WTC11 (cell line): ENCODE measurements at regions not wholly inside any gene's neighbourhood (a gene's known extent, or its start where the extent isn't known, plus 50 kb on each side); places are given as distances from the start of the nearest gene placed in this dataset.

ENCODE experiments used
- ATAC-seq: fragments of 200-7000 bp; cut with Tn5 transposase; 2 replicates; pipeline ENCODE4 v1.10.0; 2021; ENCODE audit warnings: mild to moderate bottlenecking, moderate library complexity
- CTCF ChIA-PET: fragments of 300-600 bp; sonication (Branson Sonifier 250); formaldehyde crosslinking; loops from one replicate; lab custom pipeline; 2021; ENCODE audit warnings: antibody characterized with exemption; lab: Charles Lee
- POLR2A ChIA-PET: fragments of 350-600 bp; sonication (Branson Sonifier 250); formaldehyde crosslinking; loops from one replicate; lab custom pipeline; 2021; ENCODE audit warnings: antibody characterized with exemption; lab: Charles Lee
- DNase-seq: peaks from one replicate; pipeline ENCODE4 v3.0.0; 2021; ENCODE audit warnings: low spot score
- H3K27ac Mint-ChIP-seq: 2 replicates; pipeline ENCODE4 v1.8.0; 2021; ENCODE audit warnings: mixed read lengths
- H3K27me3 Mint-ChIP-seq: 2 replicates; pipeline ENCODE4 v1.8.0; 2021; ENCODE audit warnings: low read depth, mild to moderate bottlenecking, moderate library complexity, mixed read lengths
- H3K36me3 Mint-ChIP-seq: 2 replicates; pipeline ENCODE4 v1.8.0; 2021; ENCODE audit warnings: mixed read lengths
- H3K4me1 Mint-ChIP-seq: 2 replicates; pipeline ENCODE4 v1.8.0; 2022; ENCODE audit warnings: mixed read lengths
- H3K4me3 Mint-ChIP-seq: 2 replicates; pipeline ENCODE4 v1.8.0; 2021; ENCODE audit warnings: mild to moderate bottlenecking, moderate library complexity, mixed read lengths
- H3K9me3 Mint-ChIP-seq: 2 replicates; pipeline ENCODE4 v1.8.0; 2021; ENCODE audit warnings: mixed read lengths
- CREB1 ChIP-seq: sonication (generic); formaldehyde crosslinking; IDR thresholded peaks from 2 replicates; pipeline ENCODE4 v1.8.0; 2023; ENCODE audit warnings: mild to moderate bottlenecking, missing genetic modification reagents
- ESRRA ChIP-seq: sonication (generic); formaldehyde crosslinking; IDR thresholded peaks from 2 replicates; pipeline ENCODE4 v1.8.1; 2022; ENCODE audit warnings: mild to moderate bottlenecking, missing genetic modification reagents, borderline replicate concordance
- HMGA2 ChIP-seq: fragments of 250-450 bp; sonication (Bioruptor Pico); IDR thresholded peaks from 2 replicates; pipeline ENCODE4 v1.4.0; 2021; ENCODE audit warnings: mild to moderate bottlenecking, moderate library complexity
- IRF2 ChIP-seq: sonication (generic); formaldehyde crosslinking; IDR thresholded peaks from 2 replicates; pipeline ENCODE4 v1.8.0; 2022; ENCODE audit warnings: low read depth, missing genetic modification reagents, borderline replicate concordance
- NFE2L1 ChIP-seq: sonication (generic); formaldehyde crosslinking; IDR thresholded peaks from 2 replicates; pipeline ENCODE4 v1.8.1; 2023; ENCODE audit warnings: missing genetic modification reagents
- NR3C1 ChIP-seq: sonication (generic); formaldehyde crosslinking; conservative IDR thresholded peaks from 2 replicates; pipeline ENCODE4 v1.8.1; 2023; ENCODE audit warnings: low read depth, mild to moderate bottlenecking, missing genetic modification reagents
- OVOL2 ChIP-seq: fragments of 250-450 bp; sonication (Bioruptor Pico); IDR thresholded peaks from 2 replicates; pipeline ENCODE4 v1.9.0; 2021; ENCODE audit warnings: mild to moderate bottlenecking, borderline replicate concordance
- SOX15 ChIP-seq: fragments of 250-450 bp; sonication (Bioruptor Pico); IDR thresholded peaks from 2 replicates; pipeline ENCODE4 v1.9.0; 2021; ENCODE audit warnings: mild to moderate bottlenecking
- SP1 ChIP-seq: sonication (generic); formaldehyde crosslinking; conservative IDR thresholded peaks from 2 replicates; pipeline ENCODE4 v1.8.1; 2022; ENCODE audit warnings: missing genetic modification reagents
- TEAD4 ChIP-seq: sonication (generic); formaldehyde crosslinking; IDR thresholded peaks from 2 replicates; pipeline ENCODE4 v1.8.0; 2022; ENCODE audit warnings: mild to moderate bottlenecking, missing genetic modification reagents
- ZNF219 ChIP-seq: sonication (generic); formaldehyde crosslinking; IDR thresholded peaks from 2 replicates; pipeline ENCODE4 v1.8.0; 2023; ENCODE audit warnings: missing genetic modification reagents, mild to moderate bottlenecking, borderline replicate concordance
- ZNF317 ChIP-seq: sonication (generic); formaldehyde crosslinking; IDR thresholded peaks from 2 replicates; pipeline ENCODE4 v1.8.1; 2023; ENCODE audit warnings: low read depth, mild to moderate bottlenecking, moderate library complexity, missing genetic modification reagents, borderline replicate concordance
- ZNF396 ChIP-seq: fragments of 250-450 bp; sonication (Bioruptor Pico); IDR thresholded peaks from 2 replicates; pipeline ENCODE4 v1.8.0; 2021; ENCODE audit warnings: mild to moderate bottlenecking, moderate library complexity, borderline replicate concordance
- ZNF671 ChIP-seq: fragments of 250-450 bp; sonication (Bioruptor Pico); IDR thresholded peaks from 2 replicates; pipeline ENCODE4 v1.8.0; 2021; ENCODE audit warnings: mild to moderate bottlenecking
- TF ChIP-seq, protein P1 (sequence below): fragments of 250-450 bp; sonication (Bioruptor Pico); IDR thresholded peaks from 2 replicates; pipeline ENCODE4 v1.9.0; 2021; ENCODE audit warnings: mild to moderate bottlenecking
- TF ChIP-seq, protein P2 (sequence below): sonication (generic); formaldehyde crosslinking; conservative IDR thresholded peaks from 2 replicates; pipeline ENCODE4 v1.8.1; 2022; ENCODE audit warnings: mild to moderate bottlenecking, missing genetic modification reagents
- TF ChIP-seq, protein P3 (sequence below): sonication (generic); formaldehyde crosslinking; IDR thresholded peaks from 2 replicates; pipeline ENCODE4 v1.8.0; 2023; ENCODE audit warnings: missing genetic modification reagents, mild to moderate bottlenecking, borderline replicate concordance
- TF ChIP-seq, protein P4 (sequence below): sonication (generic); formaldehyde crosslinking; IDR thresholded peaks from 2 replicates; pipeline ENCODE4 v1.8.1; 2022; ENCODE audit warnings: low read depth, missing genetic modification reagents, borderline replicate concordance
- TF ChIP-seq, protein P5 (sequence below): sonication (generic); formaldehyde crosslinking; IDR thresholded peaks from 2 replicates; pipeline ENCODE4 v1.8.0; 2023; ENCODE audit warnings: mild to moderate bottlenecking, missing genetic modification reagents
- TF ChIP-seq, protein P6 (sequence below): sonication (generic); formaldehyde crosslinking; conservative IDR thresholded peaks from 2 replicates; pipeline ENCODE4 v1.8.1; 2023; ENCODE audit warnings: mild to moderate bottlenecking, low read depth, missing genetic modification reagents, moderate library complexity

DNA sequence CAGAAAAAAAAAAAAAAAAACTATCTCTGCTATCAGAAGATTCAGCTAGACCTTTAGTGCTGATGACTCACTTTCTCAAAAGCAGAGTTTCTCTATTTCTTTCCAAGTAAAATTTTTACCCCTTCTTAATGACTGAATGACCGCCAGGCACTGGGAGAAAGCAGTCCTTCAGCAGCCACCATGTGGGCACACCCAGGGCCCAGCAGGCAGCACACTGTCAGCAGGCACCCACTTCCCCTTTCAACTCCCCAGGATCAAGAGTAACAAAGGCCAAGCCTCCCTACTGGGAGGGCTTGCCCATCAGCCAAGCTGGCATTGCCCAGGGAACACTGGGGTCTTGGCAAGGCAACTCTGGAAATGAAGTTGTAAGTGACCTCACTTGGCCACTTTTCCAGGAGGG is 201.9 kb upstream of the MAMLD1 start:
- Mint-ChIP-seq H3K27ac (no peak overlapping the region), H3K9me3 (no peaks in the 10 kb centered on the region), H3K4me3 (no peak overlapping the region)
- no peak for TF ChIP-seq ZNF219 (CRISPR knock-in tag)
- TF ChIP-seq, protein P1, sequence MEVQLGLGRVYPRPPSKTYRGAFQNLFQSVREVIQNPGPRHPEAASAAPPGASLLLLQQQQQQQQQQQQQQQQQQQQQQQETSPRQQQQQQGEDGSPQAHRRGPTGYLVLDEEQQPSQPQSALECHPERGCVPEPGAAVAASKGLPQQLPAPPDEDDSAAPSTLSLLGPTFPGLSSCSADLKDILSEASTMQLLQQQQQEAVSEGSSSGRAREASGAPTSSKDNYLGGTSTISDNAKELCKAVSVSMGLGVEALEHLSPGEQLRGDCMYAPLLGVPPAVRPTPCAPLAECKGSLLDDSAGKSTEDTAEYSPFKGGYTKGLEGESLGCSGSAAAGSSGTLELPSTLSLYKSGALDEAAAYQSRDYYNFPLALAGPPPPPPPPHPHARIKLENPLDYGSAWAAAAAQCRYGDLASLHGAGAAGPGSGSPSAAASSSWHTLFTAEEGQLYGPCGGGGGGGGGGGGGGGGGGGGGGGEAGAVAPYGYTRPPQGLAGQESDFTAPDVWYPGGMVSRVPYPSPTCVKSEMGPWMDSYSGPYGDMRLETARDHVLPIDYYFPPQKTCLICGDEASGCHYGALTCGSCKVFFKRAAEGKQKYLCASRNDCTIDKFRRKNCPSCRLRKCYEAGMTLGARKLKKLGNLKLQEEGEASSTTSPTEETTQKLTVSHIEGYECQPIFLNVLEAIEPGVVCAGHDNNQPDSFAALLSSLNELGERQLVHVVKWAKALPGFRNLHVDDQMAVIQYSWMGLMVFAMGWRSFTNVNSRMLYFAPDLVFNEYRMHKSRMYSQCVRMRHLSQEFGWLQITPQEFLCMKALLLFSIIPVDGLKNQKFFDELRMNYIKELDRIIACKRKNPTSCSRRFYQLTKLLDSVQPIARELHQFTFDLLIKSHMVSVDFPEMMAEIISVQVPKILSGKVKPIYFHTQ (CRISPR knock-in tag) = no peak
- no peak for TF ChIP-seq TEAD4 (CRISPR knock-in tag)
- TF ChIP-seq, all 79 proteins: peak for 0
- no peak for DNase-seq
- ATAC-seq = no peak
- ChIA-PET POLR2A (no interaction called here), CTCF (no interaction called here)
- Mint-ChIP-seq H3K27me3 (no peaks in the 10 kb centered on the region; the same call in 1 of the 2 replicates), H3K4me1 (no peaks in the 10 kb centered on the region), H3K36me3 (no peaks in the 10 kb centered on the region)

DNA sequence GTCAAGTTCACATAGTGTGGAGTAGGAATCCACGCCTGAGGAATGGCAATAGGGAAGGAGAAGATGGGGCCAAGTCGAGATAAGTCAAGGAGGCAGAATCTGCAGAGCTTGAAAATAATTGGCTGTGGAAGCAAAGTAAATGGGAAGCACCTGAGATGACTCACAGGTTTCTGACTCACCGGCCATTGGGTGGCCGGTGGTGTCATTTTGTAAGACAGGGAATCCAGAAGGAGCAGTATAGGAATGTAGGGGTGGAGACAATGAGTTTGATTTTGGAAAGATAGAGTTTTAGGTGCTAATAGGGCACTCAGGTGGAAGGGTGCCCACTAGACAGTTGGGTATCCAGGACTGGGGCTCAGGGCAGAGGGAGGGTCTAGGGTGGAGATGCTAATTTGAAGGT is 201.0 kb upstream of the MAMLD1 start:
- no peak overlapping the region for H3K27ac Mint-ChIP-seq
- no peak overlapping the region for H3K4me3 Mint-ChIP-seq
- no peak for ATAC-seq
- ChIA-PET CTCF (no interaction called here), POLR2A (no interaction called here)
- no peaks in the 10 kb centered on the region for H3K9me3 Mint-ChIP-seq
- no peaks in the 10 kb centered on the region; the same call in 1 of the 2 replicates for H3K27me3 Mint-ChIP-seq
- DNase-seq = no peak
- no peaks in the 10 kb centered on the region for H3K4me1 Mint-ChIP-seq
- H3K36me3 Mint-ChIP-seq = no peaks in the 10 kb centered on the region
- TF ChIP-seq IRF2 (CRISPR knock-in tag) (no peak), ESRRA (CRISPR knock-in tag) (no peak), OVOL2 (CRISPR knock-in tag) (no peak), CREB1 (CRISPR knock-in tag) (no peak), ZNF671 (CRISPR knock-in tag) (no peak), ZNF317 (no peak), SP1 (no peak), HMGA2 (CRISPR knock-in tag) (no peak), NFE2L1 (CRISPR knock-in tag) (no peak), SOX15 (CRISPR knock-in tag) (no peak), ZNF396 (no peak), NR3C1 (CRISPR knock-in tag) (no peak)
- TF ChIP-seq, protein P2, sequence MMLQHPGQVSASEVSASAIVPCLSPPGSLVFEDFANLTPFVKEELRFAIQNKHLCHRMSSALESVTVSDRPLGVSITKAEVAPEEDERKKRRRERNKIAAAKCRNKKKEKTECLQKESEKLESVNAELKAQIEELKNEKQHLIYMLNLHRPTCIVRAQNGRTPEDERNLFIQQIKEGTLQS (CRISPR knock-in tag) = no peak
- TF ChIP-seq, protein P3, sequence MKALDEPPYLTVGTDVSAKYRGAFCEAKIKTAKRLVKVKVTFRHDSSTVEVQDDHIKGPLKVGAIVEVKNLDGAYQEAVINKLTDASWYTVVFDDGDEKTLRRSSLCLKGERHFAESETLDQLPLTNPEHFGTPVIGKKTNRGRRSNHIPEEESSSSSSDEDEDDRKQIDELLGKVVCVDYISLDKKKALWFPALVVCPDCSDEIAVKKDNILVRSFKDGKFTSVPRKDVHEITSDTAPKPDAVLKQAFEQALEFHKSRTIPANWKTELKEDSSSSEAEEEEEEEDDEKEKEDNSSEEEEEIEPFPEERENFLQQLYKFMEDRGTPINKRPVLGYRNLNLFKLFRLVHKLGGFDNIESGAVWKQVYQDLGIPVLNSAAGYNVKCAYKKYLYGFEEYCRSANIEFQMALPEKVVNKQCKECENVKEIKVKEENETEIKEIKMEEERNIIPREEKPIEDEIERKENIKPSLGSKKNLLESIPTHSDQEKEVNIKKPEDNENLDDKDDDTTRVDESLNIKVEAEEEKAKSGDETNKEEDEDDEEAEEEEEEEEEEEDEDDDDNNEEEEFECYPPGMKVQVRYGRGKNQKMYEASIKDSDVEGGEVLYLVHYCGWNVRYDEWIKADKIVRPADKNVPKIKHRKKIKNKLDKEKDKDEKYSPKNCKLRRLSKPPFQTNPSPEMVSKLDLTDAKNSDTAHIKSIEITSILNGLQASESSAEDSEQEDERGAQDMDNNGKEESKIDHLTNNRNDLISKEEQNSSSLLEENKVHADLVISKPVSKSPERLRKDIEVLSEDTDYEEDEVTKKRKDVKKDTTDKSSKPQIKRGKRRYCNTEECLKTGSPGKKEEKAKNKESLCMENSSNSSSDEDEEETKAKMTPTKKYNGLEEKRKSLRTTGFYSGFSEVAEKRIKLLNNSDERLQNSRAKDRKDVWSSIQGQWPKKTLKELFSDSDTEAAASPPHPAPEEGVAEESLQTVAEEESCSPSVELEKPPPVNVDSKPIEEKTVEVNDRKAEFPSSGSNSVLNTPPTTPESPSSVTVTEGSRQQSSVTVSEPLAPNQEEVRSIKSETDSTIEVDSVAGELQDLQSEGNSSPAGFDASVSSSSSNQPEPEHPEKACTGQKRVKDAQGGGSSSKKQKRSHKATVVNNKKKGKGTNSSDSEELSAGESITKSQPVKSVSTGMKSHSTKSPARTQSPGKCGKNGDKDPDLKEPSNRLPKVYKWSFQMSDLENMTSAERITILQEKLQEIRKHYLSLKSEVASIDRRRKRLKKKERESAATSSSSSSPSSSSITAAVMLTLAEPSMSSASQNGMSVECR (CRISPR knock-in tag) = no peak
- TF ChIP-seq, protein P4, sequence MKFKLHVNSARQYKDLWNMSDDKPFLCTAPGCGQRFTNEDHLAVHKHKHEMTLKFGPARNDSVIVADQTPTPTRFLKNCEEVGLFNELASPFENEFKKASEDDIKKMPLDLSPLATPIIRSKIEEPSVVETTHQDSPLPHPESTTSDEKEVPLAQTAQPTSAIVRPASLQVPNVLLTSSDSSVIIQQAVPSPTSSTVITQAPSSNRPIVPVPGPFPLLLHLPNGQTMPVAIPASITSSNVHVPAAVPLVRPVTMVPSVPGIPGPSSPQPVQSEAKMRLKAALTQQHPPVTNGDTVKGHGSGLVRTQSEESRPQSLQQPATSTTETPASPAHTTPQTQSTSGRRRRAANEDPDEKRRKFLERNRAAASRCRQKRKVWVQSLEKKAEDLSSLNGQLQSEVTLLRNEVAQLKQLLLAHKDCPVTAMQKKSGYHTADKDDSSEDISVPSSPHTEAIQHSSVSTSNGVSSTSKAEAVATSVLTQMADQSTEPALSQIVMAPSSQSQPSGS = no peak
- TF ChIP-seq, protein P5, sequence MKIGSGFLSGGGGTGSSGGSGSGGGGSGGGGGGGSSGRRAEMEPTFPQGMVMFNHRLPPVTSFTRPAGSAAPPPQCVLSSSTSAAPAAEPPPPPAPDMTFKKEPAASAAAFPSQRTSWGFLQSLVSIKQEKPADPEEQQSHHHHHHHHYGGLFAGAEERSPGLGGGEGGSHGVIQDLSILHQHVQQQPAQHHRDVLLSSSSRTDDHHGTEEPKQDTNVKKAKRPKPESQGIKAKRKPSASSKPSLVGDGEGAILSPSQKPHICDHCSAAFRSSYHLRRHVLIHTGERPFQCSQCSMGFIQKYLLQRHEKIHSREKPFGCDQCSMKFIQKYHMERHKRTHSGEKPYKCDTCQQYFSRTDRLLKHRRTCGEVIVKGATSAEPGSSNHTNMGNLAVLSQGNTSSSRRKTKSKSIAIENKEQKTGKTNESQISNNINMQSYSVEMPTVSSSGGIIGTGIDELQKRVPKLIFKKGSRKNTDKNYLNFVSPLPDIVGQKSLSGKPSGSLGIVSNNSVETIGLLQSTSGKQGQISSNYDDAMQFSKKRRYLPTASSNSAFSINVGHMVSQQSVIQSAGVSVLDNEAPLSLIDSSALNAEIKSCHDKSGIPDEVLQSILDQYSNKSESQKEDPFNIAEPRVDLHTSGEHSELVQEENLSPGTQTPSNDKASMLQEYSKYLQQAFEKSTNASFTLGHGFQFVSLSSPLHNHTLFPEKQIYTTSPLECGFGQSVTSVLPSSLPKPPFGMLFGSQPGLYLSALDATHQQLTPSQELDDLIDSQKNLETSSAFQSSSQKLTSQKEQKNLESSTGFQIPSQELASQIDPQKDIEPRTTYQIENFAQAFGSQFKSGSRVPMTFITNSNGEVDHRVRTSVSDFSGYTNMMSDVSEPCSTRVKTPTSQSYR (CRISPR knock-in tag) = no peak
- TF ChIP-seq, protein P6, sequence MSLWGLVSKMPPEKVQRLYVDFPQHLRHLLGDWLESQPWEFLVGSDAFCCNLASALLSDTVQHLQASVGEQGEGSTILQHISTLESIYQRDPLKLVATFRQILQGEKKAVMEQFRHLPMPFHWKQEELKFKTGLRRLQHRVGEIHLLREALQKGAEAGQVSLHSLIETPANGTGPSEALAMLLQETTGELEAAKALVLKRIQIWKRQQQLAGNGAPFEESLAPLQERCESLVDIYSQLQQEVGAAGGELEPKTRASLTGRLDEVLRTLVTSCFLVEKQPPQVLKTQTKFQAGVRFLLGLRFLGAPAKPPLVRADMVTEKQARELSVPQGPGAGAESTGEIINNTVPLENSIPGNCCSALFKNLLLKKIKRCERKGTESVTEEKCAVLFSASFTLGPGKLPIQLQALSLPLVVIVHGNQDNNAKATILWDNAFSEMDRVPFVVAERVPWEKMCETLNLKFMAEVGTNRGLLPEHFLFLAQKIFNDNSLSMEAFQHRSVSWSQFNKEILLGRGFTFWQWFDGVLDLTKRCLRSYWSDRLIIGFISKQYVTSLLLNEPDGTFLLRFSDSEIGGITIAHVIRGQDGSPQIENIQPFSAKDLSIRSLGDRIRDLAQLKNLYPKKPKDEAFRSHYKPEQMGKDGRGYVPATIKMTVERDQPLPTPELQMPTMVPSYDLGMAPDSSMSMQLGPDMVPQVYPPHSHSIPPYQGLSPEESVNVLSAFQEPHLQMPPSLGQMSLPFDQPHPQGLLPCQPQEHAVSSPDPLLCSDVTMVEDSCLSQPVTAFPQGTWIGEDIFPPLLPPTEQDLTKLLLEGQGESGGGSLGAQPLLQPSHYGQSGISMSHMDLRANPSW = no peak
